Hematopoietic multipotent progenitor cell treated with erythropoietin and hydrocortisone succinate and interleukin-3 and kit ligand, for 15 days (in vitro differentiated cells): ENCODE measurements at regions not wholly inside any gene's neighbourhood (a gene's known extent, or its start where the extent isn't known, plus 50 kb on each side); places are given as distances from the start of the nearest gene placed in this dataset.
"Not testable (repeated sequence)": the region's sequence is repeated elsewhere in the genome, so short reads cannot be mapped to it uniquely, and the experiment has no call there.

ENCODE experiments used
- DNase-seq: peaks from one replicate; pipeline ENCODE4 v3.0.0-alpha.2; 2015; ENCODE audit warnings: low spot score

GRCh38 chr2:216987252-216987821 lies 127.5 kb upstream of the TNP1 start:
- DNase-seq, result no peak

- no peak for DNase-seq
Observed at GRCh38 chr2:216985658-216986141, 125.8 kb upstream of the TNP1 start.

GRCh38 chr2:216984937-216985336 lies 125.1 kb upstream of the TNP1 start:
- DNase-seq, result no peak

GRCh38 chr2:216981951-216982350 lies 122.1 kb upstream of the TNP1 start:
- not testable (repeated sequence) for DNase-seq

GRCh38 chr2:216980510-216980909 lies 120.6 kb upstream of the TNP1 start:
- not testable (repeated sequence) for DNase-seq

- DNase-seq, result no peak
Observed at GRCh38 chr2:216974321-216975302, 114.7 kb upstream of the TNP1 start.

GRCh38 chr2:216971593-216971992 lies 111.7 kb upstream of the TNP1 start:
- DNase-seq, result no peak

- no peak for DNase-seq
Observed at GRCh38 chr2:216970359-216970915, 110.6 kb upstream of the TNP1 start.

GRCh38 chr2:216967889-216968288 lies 108.0 kb upstream of the TNP1 start:
- no peak for DNase-seq

GRCh38 chr2:216960671-216961268 lies 100.9 kb upstream of the TNP1 start:
- no peak for DNase-seq

GRCh38 chr2:216959433-216959832 lies 99.6 kb upstream of the TNP1 start:
- no peak for DNase-seq

GRCh38 chr2:216956820-216957493 lies 97.1 kb upstream of the TNP1 start:
- DNase-seq, result no peak

- no peak for DNase-seq
Observed at GRCh38 chr2:216951171-216951570, 91.3 kb upstream of the TNP1 start.

GRCh38 chr2:216950547-216950946 lies 90.7 kb upstream of the TNP1 start:
- no peak for DNase-seq

- no peak for DNase-seq
Observed at GRCh38 chr2:216949700-216950413, 90.0 kb upstream of the TNP1 start.

GRCh38 chr2:216947055-216947454 lies 87.2 kb upstream of the TNP1 start:
- DNase-seq, result no peak

GRCh38 chr2:216944733-216945132 lies 84.9 kb upstream of the TNP1 start:
- no peak for DNase-seq

GRCh38 chr2:216943109-216943508 lies 83.2 kb upstream of the TNP1 start:
- DNase-seq, result no peak

- no peak for DNase-seq
Observed at GRCh38 chr2:216942465-216942864, 82.6 kb upstream of the TNP1 start.

GRCh38 chr2:216942016-216942415 lies 82.2 kb upstream of the TNP1 start:
- DNase-seq, result no peak

GRCh38 chr2:216936954-216937357 lies 77.1 kb upstream of the TNP1 start:
- DNase-seq, result peak; percentile 64
